AG04450 (cell line): ENCODE measurements at regions not wholly inside any gene's neighbourhood (a gene's known extent, or its start where the extent isn't known, plus 50 kb on each side); places are given as distances from the start of the nearest gene placed in this dataset.

Experiments used
- CTCF ChIA-PET: fragments of 300-600, 350-600 bp; formaldehyde crosslinking; extraction: SDS; loops from one replicate; lab custom pipeline; 2022; ENCODE audit warnings: antibody characterized with exemption, inconsistent platforms; lab: Charles Lee
- POLR2A ChIA-PET: fragments of 350-600 bp; formaldehyde crosslinking; extraction: SDS; loops from one replicate; lab custom pipeline; 2021; ENCODE audit warnings: antibody characterized with exemption, inconsistent platforms; lab: Yijun Ruan, JAX
- DNase-seq: peaks from one replicate; pipeline ENCODE4 v3.0.0-alpha.2; 2011; ENCODE audit warnings: low read depth, low spot score
- H3K27ac ChIP-seq: one replicate; pipeline ENCODE4 v1.5.1; 2012; ENCODE audit warnings: low read depth, low read length, control low read depth
- H3K27me3 ChIP-seq: one replicate; pipeline ENCODE4 v1.6.0; 2012; ENCODE audit warnings: low read length; ENCODE audit not compliant: control insufficient read depth, insufficient read depth
- H3K4me3 ChIP-seq: 2 replicates; pipeline ENCODE4 v1.5.1; 2011; ENCODE audit warnings: mild to moderate bottlenecking, low read depth, low read length, control low read depth
- H3K9me3 ChIP-seq: 2 replicates; pipeline ENCODE4 v1.5.1; 2012; ENCODE audit warnings: low read length; ENCODE audit not compliant: control insufficient read depth, insufficient read depth
- TF ChIP-seq, protein P1 (sequence below): IDR thresholded peaks from 2 replicates; pipeline ENCODE4 v1.5.1; 2011; ENCODE audit warnings: low read depth, low read length, control low read depth, inconsistent platforms

DNA sequence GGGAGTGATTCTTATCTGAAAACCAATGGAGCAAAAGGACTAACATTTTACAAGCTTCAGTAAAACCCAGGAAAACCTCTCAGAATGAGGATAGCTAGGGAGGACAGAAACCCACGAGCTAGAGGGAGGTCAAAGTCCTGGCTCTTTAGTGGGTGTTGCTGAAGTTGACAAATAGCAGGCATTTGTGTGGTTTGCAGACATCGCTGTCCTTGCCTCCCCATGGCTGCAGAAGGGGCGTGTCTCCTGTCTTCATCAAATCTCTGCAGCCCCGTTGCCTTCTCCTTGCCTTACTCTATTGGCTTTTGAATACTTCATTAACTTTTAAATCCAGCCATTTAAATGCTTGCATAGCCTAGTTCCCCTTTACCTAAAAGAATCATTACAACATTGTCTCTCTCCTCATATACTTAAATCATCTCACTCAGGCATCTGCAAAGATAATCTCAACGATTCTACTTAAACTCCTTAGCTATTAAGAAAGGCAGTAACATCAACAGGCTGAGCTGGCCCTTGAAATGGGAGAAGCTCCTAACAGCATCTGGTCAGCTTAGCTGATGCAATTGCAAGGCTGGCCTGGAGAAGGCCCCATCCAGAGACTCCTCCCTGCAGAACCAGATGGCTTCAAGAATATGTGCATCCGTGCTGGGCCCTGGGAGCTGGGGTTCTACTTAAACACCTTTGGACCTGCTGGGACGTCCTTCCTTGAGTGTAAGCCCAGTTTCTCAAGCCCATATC, 152.8 kb upstream of the TAS2R1 start:
- H3K27ac ChIP-seq: peak overlapping the region; percentile 83
- peaks cover 4% of the 10 kb centered on the region; the same call in 1 of the 2 replicates for H3K9me3 ChIP-seq
- ChIA-PET POLR2A (interaction anchor here (1.6 kb wide), 1 partner anchor 235 kb away, joined by 6 read pairs; no protein-coding TSS in a partner anchor), CTCF (interaction anchor here (0.9 kb wide), 1 partner anchor 247 kb away, joined by 3 read pairs; no protein-coding TSS in a partner anchor)
- H3K27me3 ChIP-seq: no peaks in the 10 kb centered on the region
- DNase-seq: peak; percentile 86
- no peak overlapping the region for H3K4me3 ChIP-seq
- TF ChIP-seq, protein P1, sequence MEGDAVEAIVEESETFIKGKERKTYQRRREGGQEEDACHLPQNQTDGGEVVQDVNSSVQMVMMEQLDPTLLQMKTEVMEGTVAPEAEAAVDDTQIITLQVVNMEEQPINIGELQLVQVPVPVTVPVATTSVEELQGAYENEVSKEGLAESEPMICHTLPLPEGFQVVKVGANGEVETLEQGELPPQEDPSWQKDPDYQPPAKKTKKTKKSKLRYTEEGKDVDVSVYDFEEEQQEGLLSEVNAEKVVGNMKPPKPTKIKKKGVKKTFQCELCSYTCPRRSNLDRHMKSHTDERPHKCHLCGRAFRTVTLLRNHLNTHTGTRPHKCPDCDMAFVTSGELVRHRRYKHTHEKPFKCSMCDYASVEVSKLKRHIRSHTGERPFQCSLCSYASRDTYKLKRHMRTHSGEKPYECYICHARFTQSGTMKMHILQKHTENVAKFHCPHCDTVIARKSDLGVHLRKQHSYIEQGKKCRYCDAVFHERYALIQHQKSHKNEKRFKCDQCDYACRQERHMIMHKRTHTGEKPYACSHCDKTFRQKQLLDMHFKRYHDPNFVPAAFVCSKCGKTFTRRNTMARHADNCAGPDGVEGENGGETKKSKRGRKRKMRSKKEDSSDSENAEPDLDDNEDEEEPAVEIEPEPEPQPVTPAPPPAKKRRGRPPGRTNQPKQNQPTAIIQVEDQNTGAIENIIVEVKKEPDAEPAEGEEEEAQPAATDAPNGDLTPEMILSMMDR: 0 out of 2 replicates have a peak, but pooled peaks have one; percentile 7

DNA sequence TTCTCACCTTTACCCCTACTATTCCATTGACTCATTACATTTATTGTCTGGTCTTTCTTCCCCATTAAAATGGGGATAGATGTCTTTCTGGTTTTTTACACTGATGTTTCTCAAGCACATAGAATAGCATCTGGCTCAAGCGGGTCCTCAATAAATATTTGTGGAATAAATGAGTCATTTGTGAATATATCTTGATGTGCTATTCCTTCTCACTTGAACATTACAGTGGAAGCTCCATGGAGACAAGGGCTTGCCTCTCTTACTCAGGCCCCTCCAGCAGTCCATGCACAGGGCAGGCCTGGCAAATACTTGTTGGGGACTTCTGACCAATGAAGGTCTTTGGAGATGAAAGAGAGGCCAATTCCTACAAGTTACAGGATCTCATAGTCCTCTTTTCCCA, 151.7 kb upstream of the TAS2R1 start:
- DNase-seq: peak; percentile 59
- POLR2A ChIA-PET: no interaction called here

GRCh38 chr5:9781275-9781674, 151.1 kb upstream of the TAS2R1 start:
- Histone ChIP-seq H3K9me3 (peaks cover 8% of the 10 kb centered on the region; the same call in 1 of the 2 replicates), H3K4me3 (no peak overlapping the region), H3K27ac (peak overlapping the region; percentile 63), H3K27me3 (no peaks in the 10 kb centered on the region)
- POLR2A ChIA-PET: no interaction called here
- TF ChIP-seq, protein P1: no peak
- DNase-seq: no peak
- CTCF ChIA-PET: no interaction called here

More for the DNA sequence above, 151.7 kb upstream of the TAS2R1 start:
- TF ChIP-seq, protein P1: no peak
- CTCF ChIA-PET: no interaction called here
- H3K9me3 ChIP-seq: peaks cover 8% of the 10 kb centered on the region; the same call in 1 of the 2 replicates
- peak overlapping the region; percentile 63 for H3K27ac ChIP-seq
- no peak overlapping the region for H3K4me3 ChIP-seq
- H3K27me3 ChIP-seq: no peaks in the 10 kb centered on the region

DNA sequence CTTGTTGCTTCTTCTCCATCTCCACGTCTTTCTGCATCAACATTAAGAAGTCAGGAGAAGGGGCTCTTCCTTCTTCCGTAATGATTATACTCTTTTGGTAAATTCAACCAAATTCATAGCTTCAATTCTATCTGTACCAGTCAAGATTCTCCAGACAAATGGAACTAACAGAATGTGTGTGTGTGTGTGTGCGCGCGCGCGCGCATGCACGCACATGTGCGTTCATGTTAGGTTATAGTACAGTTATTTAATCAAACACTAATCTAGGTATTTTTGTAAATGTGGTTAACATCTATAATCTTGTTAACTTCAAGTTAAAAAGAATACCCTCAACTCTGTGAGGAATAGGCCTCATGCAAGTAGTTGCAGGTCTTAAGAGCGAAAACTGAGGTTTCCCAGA, 150.3 kb upstream of the TAS2R1 start:
- peaks cover 8% of the 10 kb centered on the region; the same call in 1 of the 2 replicates for H3K9me3 ChIP-seq
- ChIA-PET CTCF (no interaction called here), POLR2A (no interaction called here)
- no peak for DNase-seq
- no peak overlapping the region for H3K27ac ChIP-seq
- no peak overlapping the region for H3K4me3 ChIP-seq
- no peaks in the 10 kb centered on the region for H3K27me3 ChIP-seq
- TF ChIP-seq, protein P1: no peak

GRCh38 chr5:9776525-9776924, 146.4 kb upstream of the TAS2R1 start:
- ChIA-PET POLR2A (no interaction called here), CTCF (no interaction called here)
- no peak overlapping the region for H3K4me3 ChIP-seq
- H3K27me3 ChIP-seq: no peaks in the 10 kb centered on the region
- peaks cover 8% of the 10 kb centered on the region; the same call in 1 of the 2 replicates for H3K9me3 ChIP-seq
- TF ChIP-seq, protein P1: no peak
- DNase-seq: no peak
- H3K27ac ChIP-seq: peak overlapping the region; percentile 39
